Ectodermal cell (in vitro differentiated cells): ENCODE measurements at regions not wholly inside any gene's neighbourhood (a gene's known extent, or its start where the extent isn't known, plus 50 kb on each side); places are given as distances from the start of the nearest gene placed in this dataset.

Experiments used
- H3K27ac ChIP-seq: 2 replicates; pipeline ENCODE4 v1.7.0; 2013; ENCODE audit warnings: mild to moderate bottlenecking, low read depth, low read length; ENCODE audit not compliant: insufficient read depth, poor library complexity, severe bottlenecking
- H3K27me3 ChIP-seq: 2 replicates; pipeline ENCODE4 v1.7.0; 2013; ENCODE audit warnings: mild to moderate bottlenecking, low read length; ENCODE audit not compliant: insufficient read depth, control insufficient read depth, poor library complexity, severe bottlenecking
- H3K36me3 ChIP-seq: one replicate; pipeline ENCODE4 v1.7.0; 2013; ENCODE audit warnings: low read length; ENCODE audit not compliant: control insufficient read depth, insufficient read depth
- H3K4me1 ChIP-seq: one replicate; pipeline ENCODE4 v1.7.0; 2013; ENCODE audit warnings: low read length; ENCODE audit not compliant: control insufficient read depth, insufficient read depth
- H3K4me3 ChIP-seq: 2 replicates; pipeline ENCODE4 v1.7.0; 2013; ENCODE audit warnings: low read depth, low read length, control low read depth; ENCODE audit not compliant: insufficient read depth
- H3K9me3 ChIP-seq: 2 replicates; pipeline ENCODE4 v1.7.0; 2013; ENCODE audit warnings: mild to moderate bottlenecking, low read length, moderate library complexity; ENCODE audit not compliant: control insufficient read depth
- WGBS, 2 experiments: methylation state at CpG; one replicate each; pipeline ENCODE4 v1.1.7; 2013; ENCODE audit warnings: missing lambda C conversion rate in 2 of 2; 5-methylcytosine and 5-hydroxymethylcytosine counted together

DNA sequence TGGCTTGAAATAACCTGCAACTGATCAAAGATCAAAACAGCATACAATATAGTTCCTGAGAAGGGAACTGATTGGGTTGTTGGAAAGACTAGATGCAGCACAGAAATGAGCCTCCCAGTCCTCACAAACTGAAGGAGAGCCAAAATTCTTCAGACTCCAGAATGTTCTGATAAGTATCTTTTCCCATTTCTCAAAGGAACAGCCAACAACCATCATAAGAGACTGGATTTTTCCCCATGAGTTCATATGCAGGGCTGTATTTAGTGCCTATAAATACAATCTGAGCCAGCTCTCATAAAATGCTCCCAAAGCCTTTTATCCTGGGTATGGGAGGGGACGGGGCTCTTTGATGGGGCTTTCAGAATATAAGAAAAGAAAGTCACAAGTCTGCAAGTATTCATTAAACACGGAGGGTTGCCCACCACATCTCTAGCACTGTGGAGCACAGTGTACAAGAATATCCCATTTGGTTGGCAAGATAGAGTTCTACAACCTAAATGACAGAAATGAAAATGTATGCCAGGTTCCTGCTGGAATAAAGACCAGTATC lies 50.7 kb upstream of the LYVE1 start:
- no peaks in the 10 kb centered on the region for H3K4me1 ChIP-seq
- H3K9me3 ChIP-seq, result no peaks in the 10 kb centered on the region
- H3K36me3 ChIP-seq, result no peaks in the 10 kb centered on the region
- H3K4me3 ChIP-seq, result no peak overlapping the region
- no peaks in the 10 kb centered on the region for H3K27me3 ChIP-seq
- WGBS, 2 experiments, result 88 to 96% methylated on average over 2 of the region's 2 CpGs
- no peak overlapping the region for H3K27ac ChIP-seq

GRCh38 chr11:10618490-10618889 lies 50.0 kb upstream of the LYVE1 start:
- 91 to 97% methylated on average over 3 of the region's 3 CpGs for WGBS, 2 experiments
- Histone ChIP-seq H3K36me3 (no peaks in the 10 kb centered on the region), H3K9me3 (no peaks in the 10 kb centered on the region)

More at GRCh38 chr11:10618490-10618889, 50.0 kb upstream of the LYVE1 start:
- no peaks in the 10 kb centered on the region for H3K4me1 ChIP-seq
- no peak overlapping the region for H3K4me3 ChIP-seq
- no peaks in the 10 kb centered on the region for H3K27me3 ChIP-seq
- no peak overlapping the region for H3K27ac ChIP-seq
